HepG2 (cell line): ENCODE measurements at regions not wholly inside any gene's neighbourhood (a gene's known extent, or its start where the extent isn't known, plus 50 kb on each side); places are given as distances from the start of the nearest gene placed in this dataset.

ENCODE experiments used
- ATAC-seq: fragments of 200-7000 bp; cut with Tn5 transposase; 3 replicates; pipeline ENCODE4 v1.9.1; 2020; ENCODE audit warnings: mild to moderate bottlenecking, moderate library complexity
- BruUV-seq: library from RNA; stranded (reverse); fragments of 400-500 nt; replicated peaks from 2 replicates; lab custom pipeline; 2021; lab: Mats Ljungman, UMichigan
- CTCF ChIA-PET: fragments of 300-600 bp; formaldehyde crosslinking; extraction: SDS; loops from one replicate; lab custom pipeline; 2021; ENCODE audit warnings: low total read pairs, inconsistent platforms, low intra/inter-chr PET ratio; lab: Yijun Ruan, JAX
- POLR2A ChIA-PET: fragments of 350-600 bp; sonication (Branson Sonifier 250); formaldehyde crosslinking; loops from one replicate; lab custom pipeline; 2020; ENCODE audit warnings: antibody characterized with exemption, inconsistent platforms; lab: Yijun Ruan, JAX
- DNase-seq: peaks from one replicate; pipeline ENCODE4 v3.0.0-alpha.2; 2015; ENCODE audit warnings: low spot score
- FAIRE-seq: peaks from 3 replicates; lab custom pipeline; 2011; peaks lifted over from hg19 to GRCh38; lab: Jason Lieb, UNC
- H2AFZ ChIP-seq: one replicate; pipeline ENCODE4 v1.6.1; 2011; ENCODE audit warnings: low read length, inconsistent platforms
- H3K27ac ChIP-seq: fragments of 300-600 bp; 3 replicates; pipeline ENCODE4 v1.8.0; 2011; ENCODE audit warnings: mixed run types, mild to moderate bottlenecking, mixed read lengths, low read length, inconsistent platforms; ENCODE audit not compliant: insufficient read depth; ENCODE audit errors: extremely low read length
- H3K27me3 ChIP-seq, 2 experiments: fragments of 200-600 bp in 1 of 2; 2 replicates in 1 of 2; 3 replicates in 1 of 2; pipeline versions ENCODE4 v1.6.0 to v1.8.0; 2011; ENCODE audit warnings: low read length in 2 of 2, mild to moderate bottlenecking in 2 of 2, moderate library complexity in 2 of 2, inconsistent platforms in 1 of 2; ENCODE audit not compliant: insufficient read depth in 2 of 2, control insufficient read depth in 1 of 2
- H3K36me3 ChIP-seq, 2 experiments: fragments of 200-600 bp in 1 of 2; replicated peaks in 1 of 2; 2 replicates in 1 of 2; 3 replicates in 1 of 2; pipeline versions ENCODE4 v1.5.1 to v1.8.0; 2011; ENCODE audit warnings: low read length in 2 of 2, inconsistent platforms in 1 of 2; ENCODE audit not compliant: insufficient read depth in 2 of 2, control insufficient read depth in 1 of 2
- H3K4me1 ChIP-seq: 2 replicates; pipeline ENCODE4 v1.5.1; 2012; ENCODE audit warnings: low read length, inconsistent platforms; ENCODE audit not compliant: insufficient read depth
- H3K4me2 ChIP-seq: 2 replicates; pipeline ENCODE4 v1.6.0; 2011; ENCODE audit warnings: low read depth, low read length, inconsistent platforms
- H3K4me3 ChIP-seq, 3 experiments: fragments of 200-600 bp in 1 of 3; sonication (generic), shearing (Covaris generic) in 1 of 3; replicated peaks in 1 of 3; 2 replicates each; pipeline ENCODE4 v1.5.1; 2011 to 2016; ENCODE audit warnings: low read length in 3 of 3, inconsistent platforms in 2 of 3, low read depth in 2 of 3, mild to moderate bottlenecking in 2 of 3, control low read depth in 1 of 3, mixed read lengths in 1 of 3; ENCODE audit not compliant: insufficient read depth in 1 of 3
- H3K79me2 ChIP-seq: one replicate; pipeline ENCODE4 v1.6.1; 2011; ENCODE audit warnings: low read length, inconsistent platforms; ENCODE audit not compliant: insufficient read depth
- H3K9ac ChIP-seq: 2 replicates; pipeline ENCODE4 v1.6.0; 2011; ENCODE audit warnings: mild to moderate bottlenecking, low read depth, low read length, inconsistent platforms; ENCODE audit not compliant: insufficient read depth
- H3K9me3 ChIP-seq: 2 replicates; pipeline ENCODE4 v1.5.1; 2012; ENCODE audit warnings: mild to moderate bottlenecking, low read length
- H4K20me1 ChIP-seq: 2 replicates; pipeline ENCODE4 v1.6.0; 2011; ENCODE audit warnings: inconsistent platforms, mild to moderate bottlenecking, low read length, moderate library complexity; ENCODE audit not compliant: insufficient read depth
- ETV6 ChIP-seq: sonication (generic); formaldehyde crosslinking; conservative IDR thresholded peaks from 2 replicates; pipeline ENCODE4 v1.4.0; 2020; ENCODE audit warnings: missing genetic modification reagents
- HINFP ChIP-seq: sonication (generic); formaldehyde crosslinking; IDR thresholded peaks from 2 replicates; pipeline ENCODE4 v1.4.0; 2020; ENCODE audit warnings: low read depth, mild to moderate bottlenecking, missing genetic modification reagents
- KAT7 ChIP-seq: IDR thresholded peaks from 2 replicates; pipeline ENCODE4 v1.6.1; 2018; ENCODE audit warnings: borderline replicate concordance, missing compliant biosample characterization
- SMAD9 ChIP-seq: sonication (generic); formaldehyde crosslinking; IDR thresholded peaks from 2 replicates; pipeline ENCODE4 v1.5.1; 2020; ENCODE audit warnings: mild to moderate bottlenecking, missing genetic modification reagents
- SMC3 ChIP-seq: IDR thresholded peaks from 2 replicates; pipeline ENCODE4 v1.6.1; 2011; ENCODE audit warnings: low read length, improper control_type of control experiment
- SNAI1 ChIP-seq: sonication (generic); formaldehyde crosslinking; IDR thresholded peaks from 2 replicates; pipeline ENCODE4 v1.5.0; 2020; ENCODE audit warnings: mild to moderate bottlenecking, missing genetic modification reagents, borderline replicate concordance
- TBX3 ChIP-seq: fragments of 450-650 bp; IDR thresholded peaks from 2 replicates; pipeline ENCODE4 v1.6.1; 2017; ENCODE audit warnings: antibody characterized with exemption, mild to moderate bottlenecking, inconsistent platforms, borderline replicate concordance
- ZFP90 ChIP-seq: sonication (generic); formaldehyde crosslinking; IDR thresholded peaks from 2 replicates; pipeline ENCODE4 v1.8.0; 2022; ENCODE audit warnings: missing genetic modification reagents, mild to moderate bottlenecking, inconsistent platforms, borderline replicate concordance
- ZNF639 ChIP-seq: conservative IDR thresholded peaks from 2 replicates; pipeline ENCODE4 v1.6.1; 2018; ENCODE audit warnings: missing genetic modification reagents
- WGBS: methylation state at CpG from one replicate; pipeline ENCODE4 v1.1.6; 2017; ENCODE audit warnings: low lambda C conversion rate; 5-methylcytosine and 5-hydroxymethylcytosine counted together
- in situ Hi-C: cut with HindIII; loops from 2 replicates; pipeline ENCODE4 v1.10.0; 2017; ENCODE audit warnings: low pct_unique_long_range_greater_than_20kb; ENCODE audit not compliant: extremely low pct_ligation_motif_present
- intact Hi-C: fragments of 100-400 bp; cut with micrococcal nuclease; formaldehyde crosslinking; loops from one replicate; pipeline ENCODE4 v1.10.0; 2022; ENCODE audit not compliant: unreplicated experiment
- TF ChIP-seq, protein P1 (sequence below): sonication (generic); formaldehyde crosslinking; IDR thresholded peaks from one replicate; pipeline ENCODE4 v1.5.1; 2020; ENCODE audit warnings: mild to moderate bottlenecking, missing genetic modification reagents; ENCODE audit errors: not compliant biosample characterization
- TF ChIP-seq, protein P2 (sequence below): sonication (generic); formaldehyde crosslinking; IDR thresholded peaks from 2 replicates; pipeline ENCODE4 v1.4.0; 2020; ENCODE audit warnings: missing genetic modification reagents

DNA sequence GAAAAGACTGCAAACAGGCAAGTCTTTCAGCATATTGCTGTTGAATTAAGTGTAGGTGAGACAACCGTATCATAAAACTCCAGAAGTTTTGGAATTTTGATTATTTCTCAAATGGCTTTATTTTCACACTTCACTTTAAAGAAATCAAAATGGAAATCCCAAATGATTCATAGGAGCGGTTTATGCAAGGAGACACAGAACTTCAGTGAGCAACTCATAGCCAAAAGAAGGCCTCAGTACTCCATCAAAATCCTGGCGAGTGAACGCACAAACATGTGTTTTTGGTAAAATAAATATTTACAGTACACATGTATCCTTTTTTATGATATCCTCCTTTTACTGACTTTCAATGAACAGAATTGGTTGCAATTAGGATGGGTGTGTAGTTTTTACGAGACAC lies 140.4 kb upstream of the APCDD1 start (continued):
- TF ChIP-seq, protein P1, sequence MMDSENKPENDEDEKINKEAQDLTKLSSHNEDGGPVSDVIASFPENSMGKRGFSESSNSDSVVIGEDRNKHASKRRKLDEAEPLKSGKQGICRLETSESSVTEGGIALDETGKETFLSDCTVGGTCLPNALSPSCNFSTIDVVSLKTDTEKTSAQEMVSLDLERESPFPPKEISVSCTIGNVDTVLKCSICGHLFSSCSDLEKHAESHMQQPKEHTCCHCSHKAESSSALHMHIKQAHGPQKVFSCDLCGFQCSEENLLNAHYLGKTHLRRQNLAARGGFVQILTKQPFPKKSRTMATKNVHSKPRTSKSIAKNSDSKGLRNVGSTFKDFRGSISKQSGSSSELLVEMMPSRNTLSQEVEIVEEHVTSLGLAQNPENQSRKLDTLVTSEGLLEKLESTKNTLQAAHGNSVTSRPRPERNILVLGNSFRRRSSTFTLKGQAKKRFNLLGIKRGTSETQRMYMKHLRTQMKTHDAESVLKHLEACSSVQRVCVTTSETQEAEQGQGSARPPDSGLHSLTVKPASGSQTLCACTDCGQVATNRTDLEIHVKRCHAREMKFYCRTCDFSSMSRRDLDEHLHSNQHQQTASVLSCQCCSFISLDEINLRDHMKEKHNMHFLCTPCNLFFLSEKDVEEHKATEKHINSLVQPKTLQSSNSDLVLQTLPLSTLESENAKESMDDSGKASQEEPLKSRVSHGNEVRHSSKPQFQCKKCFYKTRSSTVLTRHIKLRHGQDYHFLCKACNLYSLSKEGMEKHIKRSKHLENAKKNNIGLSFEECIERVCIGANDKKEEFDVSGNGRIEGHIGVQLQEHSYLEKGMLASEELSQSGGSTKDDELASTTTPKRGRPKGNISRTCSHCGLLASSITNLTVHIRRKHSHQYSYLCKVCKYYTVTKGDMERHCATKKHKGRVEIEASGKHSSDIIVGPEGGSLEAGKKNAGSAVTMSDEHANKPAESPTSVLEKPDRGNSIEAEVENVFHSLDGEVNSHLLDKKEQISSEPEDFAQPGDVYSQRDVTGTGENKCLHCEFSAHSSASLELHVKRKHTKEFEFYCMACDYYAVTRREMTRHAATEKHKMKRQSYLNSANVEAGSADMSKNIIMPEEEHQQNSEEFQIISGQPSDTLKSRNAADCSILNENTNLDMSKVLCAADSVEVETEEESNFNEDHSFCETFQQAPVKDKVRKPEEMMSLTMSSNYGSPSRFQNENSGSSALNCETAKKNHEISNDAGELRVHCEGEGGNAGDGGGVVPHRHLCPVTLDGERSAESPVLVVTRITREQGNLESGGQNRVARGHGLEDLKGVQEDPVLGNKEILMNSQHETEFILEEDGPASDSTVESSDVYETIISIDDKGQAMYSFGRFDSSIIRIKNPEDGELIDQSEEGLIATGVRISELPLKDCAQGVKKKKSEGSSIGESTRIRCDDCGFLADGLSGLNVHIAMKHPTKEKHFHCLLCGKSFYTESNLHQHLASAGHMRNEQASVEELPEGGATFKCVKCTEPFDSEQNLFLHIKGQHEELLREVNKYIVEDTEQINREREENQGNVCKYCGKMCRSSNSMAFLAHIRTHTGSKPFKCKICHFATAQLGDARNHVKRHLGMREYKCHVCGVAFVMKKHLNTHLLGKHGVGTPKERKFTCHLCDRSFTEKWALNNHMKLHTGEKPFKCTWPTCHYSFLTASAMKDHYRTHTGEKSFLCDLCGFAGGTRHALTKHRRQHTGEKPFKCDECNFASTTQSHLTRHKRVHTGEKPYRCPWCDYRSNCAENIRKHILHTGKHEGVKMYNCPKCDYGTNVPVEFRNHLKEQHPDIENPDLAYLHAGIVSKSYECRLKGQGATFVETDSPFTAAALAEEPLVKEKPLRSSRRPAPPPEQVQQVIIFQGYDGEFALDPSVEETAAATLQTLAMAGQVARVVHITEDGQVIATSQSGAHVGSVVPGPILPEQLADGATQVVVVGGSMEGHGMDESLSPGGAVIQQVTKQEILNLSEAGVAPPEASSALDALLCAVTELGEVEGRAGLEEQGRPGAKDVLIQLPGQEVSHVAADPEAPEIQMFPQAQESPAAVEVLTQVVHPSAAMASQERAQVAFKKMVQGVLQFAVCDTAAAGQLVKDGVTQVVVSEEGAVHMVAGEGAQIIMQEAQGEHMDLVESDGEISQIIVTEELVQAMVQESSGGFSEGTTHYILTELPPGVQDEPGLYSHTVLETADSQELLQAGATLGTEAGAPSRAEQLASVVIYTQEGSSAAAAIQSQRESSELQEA = no peak

- FAIRE-seq (no peak), DNase-seq (no peak), ATAC-seq (no peak)
- Histone ChIP-seq H3K27ac (no peak overlapping the region), H3K9ac (no peak overlapping the region), H3K36me3 (no peaks in the 10 kb centered on the region), H3K4me3 (no peak overlapping the region), H3K9me3 (no peaks in the 10 kb centered on the region), H3K27me3 (no peaks in the 10 kb centered on the region), H3K4me1 (peaks cover 22% of the 10 kb centered on the region), H3K4me2 (no peak overlapping the region), H3K79me2 (no peaks in the 10 kb centered on the region), H4K20me1 (no peaks in the 10 kb centered on the region), H2AFZ (no peak overlapping the region)
- in situ Hi-C loops = no loop called here
- CTCF ChIA-PET = no interaction called here
- POLR2A ChIA-PET = no interaction called here
- intact Hi-C loops = no loop called here
- WGBS = 2% methylated on average over 1 of the region's 1 CpG
- BruUV-seq = no TSS peak
- no peak for TF ChIP-seq KAT7 (CRISPR knock-in tag)
- no peak for TF ChIP-seq SMC3
- TF ChIP-seq, protein P2, sequence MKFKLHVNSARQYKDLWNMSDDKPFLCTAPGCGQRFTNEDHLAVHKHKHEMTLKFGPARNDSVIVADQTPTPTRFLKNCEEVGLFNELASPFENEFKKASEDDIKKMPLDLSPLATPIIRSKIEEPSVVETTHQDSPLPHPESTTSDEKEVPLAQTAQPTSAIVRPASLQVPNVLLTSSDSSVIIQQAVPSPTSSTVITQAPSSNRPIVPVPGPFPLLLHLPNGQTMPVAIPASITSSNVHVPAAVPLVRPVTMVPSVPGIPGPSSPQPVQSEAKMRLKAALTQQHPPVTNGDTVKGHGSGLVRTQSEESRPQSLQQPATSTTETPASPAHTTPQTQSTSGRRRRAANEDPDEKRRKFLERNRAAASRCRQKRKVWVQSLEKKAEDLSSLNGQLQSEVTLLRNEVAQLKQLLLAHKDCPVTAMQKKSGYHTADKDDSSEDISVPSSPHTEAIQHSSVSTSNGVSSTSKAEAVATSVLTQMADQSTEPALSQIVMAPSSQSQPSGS (CRISPR knock-in tag) = no peak
- TF ChIP-seq SNAI1 (CRISPR knock-in tag) = no peak
- no peak for TF ChIP-seq SMAD9 (CRISPR knock-in tag)
- TF ChIP-seq ZFP90 = no peak
- TF ChIP-seq ZNF639 (CRISPR knock-in tag) = no peak
- no peak for TF ChIP-seq TBX3
- no peak for TF ChIP-seq HINFP (CRISPR knock-in tag)
- TF ChIP-seq ETV6 (CRISPR knock-in tag) = no peak
Measured at GRCh38 chr18:10315522-10315921, 138.9 kb upstream of the APCDD1 start.
